GM18858 (cell line): ENCODE measurements at regions not wholly inside any gene's neighbourhood (a gene's known extent, or its start where the extent isn't known, plus 50 kb on each side); places are given as distances from the start of the nearest gene placed in this dataset.

ENCODE experiments used
- ATAC-seq: cut with Tn5 transposase; IDR thresholded peaks from one replicate; pipeline ENCODE4 v1.9.1; 2021; ENCODE audit not compliant: unreplicated experiment

DNA sequence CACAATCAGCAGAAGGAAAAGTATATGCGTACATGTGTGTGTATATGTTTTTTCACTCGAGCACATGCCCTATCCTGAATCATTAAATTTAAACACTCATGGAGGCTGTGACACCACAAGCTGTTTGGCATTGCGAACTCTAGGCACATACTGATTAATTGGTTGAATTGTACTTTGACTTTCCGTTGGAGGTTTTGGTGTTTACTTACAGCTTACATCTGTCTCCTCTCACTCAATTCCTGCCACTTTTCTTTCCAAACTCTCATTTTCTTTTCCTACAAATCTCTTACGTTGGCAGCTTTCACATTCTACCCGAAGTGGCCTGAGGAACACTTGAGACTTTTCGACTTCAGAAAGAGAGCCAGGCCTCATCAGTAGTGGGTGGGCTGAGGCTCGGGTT lies 434.1 kb upstream of the SEMA6D start:
- ATAC-seq, result no peak

DNA sequence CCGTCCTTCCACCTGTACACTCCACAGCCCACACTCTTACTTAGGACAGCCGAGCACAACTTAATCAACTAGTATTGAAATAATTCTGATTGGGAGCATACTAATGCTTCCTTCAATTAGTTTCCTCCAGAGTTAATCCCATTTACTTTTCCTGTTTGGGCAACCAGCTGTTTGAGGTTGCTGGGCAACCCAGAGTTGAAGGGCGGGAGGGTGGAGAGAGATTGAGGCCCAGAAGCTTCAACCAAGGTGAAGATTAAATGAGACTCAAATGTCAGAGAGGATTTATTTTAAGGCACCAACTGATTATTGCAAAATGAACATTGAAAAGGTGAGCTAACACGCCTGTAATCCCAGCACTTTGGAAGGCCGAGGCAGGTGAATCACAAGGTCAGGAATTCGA lies 428.5 kb upstream of the SEMA6D start:
- no peak for ATAC-seq

DNA sequence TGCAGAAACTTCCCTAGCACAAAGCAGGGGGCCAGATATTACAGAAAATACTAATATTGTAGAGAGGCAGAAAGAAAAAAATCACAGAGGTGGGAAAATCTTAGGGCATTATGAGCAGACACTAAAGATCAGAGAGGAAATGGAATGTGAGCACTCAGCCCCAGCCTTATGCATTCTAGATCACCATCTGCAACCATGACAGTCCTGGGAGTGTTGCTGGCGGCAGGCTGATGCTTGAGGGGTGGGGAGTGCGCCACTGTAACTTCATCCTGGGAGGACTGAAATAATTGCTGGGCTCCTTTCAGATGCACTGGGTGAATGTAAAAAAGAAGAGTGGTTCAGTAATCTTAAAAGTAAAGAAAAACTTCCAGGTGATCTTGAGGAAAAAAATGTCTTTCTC lies 427.6 kb upstream of the SEMA6D start:
- ATAC-seq, result no peak

DNA sequence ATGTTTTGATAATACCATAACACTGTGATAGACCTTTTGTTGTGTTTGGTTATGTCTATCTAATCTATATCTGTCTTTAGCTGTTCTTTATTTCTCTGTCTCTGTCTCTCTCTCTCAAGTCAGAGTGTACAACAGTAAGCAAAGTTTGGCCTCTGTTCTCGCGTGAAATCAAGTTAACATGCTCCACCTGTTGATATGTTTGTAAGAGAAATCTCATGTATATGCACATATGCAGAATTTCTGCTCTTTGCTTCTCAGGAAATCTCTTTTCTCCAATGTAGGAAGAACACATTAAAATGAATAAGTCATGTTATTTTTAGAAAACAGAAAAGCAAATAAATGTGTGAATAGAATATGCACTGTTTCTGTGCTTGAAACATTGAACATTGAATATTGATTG lies 425.5 kb upstream of the SEMA6D start:
- ATAC-seq, result no peak

DNA sequence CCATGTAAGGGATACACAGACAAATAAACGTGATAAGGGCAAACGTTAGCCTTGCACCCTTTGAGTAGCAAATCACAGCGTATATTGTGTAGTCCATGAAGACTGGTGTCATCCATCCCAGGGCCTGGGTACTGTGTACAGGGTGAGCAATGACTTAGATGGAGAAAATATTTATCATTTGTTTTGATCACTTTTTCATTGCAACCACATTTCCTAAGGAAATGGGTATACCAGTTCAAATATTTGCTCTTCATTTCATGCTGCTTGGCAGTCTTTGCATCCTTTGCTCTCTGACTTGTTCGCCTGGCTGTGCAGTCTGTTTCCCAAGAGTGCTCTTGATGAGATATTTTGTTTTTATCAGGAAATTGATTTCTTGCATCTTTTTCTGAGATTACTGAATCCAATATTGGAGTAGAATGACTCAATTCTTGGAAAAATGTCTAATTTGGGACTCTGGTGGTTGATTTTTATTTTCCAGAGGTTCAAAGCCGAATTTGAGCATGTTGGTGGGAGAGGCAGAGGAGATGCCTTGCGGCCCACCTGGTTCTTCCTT lies 424.6 kb upstream of the SEMA6D start:
- ATAC-seq, result no peak

DNA sequence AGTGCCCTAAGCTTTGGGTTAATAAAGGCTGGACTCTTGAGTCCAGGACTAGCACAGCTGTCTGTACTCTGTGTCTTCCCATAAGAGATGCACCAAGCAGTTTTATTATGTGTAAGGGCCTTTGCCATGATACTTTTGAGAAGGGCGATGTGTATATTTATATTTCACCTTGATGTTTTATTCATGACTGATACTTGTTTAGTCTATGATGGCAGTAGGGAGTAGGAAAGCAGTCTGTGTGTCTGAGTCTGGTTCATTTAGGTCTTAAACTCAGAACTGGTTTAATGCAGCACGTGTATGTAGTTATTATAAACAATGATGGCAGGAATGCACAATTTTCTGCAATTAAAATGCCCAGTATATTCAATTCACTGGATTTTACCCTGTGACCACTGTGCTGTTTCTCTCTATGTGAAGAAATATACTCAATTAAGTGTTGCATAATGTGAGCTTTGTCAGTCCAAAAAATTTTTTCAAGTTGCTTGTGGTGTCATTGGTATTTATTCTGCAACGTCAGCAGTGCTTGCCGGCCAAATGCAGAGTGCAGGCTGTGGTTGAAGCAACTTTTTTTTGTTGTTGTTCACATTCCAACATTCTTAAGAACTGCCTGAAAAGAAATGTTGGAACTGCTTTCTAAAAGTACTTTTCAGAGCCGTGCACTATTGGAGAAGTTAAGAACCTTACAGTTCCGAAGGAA lies 423.7 kb upstream of the SEMA6D start:
- ATAC-seq, result no peak

DNA sequence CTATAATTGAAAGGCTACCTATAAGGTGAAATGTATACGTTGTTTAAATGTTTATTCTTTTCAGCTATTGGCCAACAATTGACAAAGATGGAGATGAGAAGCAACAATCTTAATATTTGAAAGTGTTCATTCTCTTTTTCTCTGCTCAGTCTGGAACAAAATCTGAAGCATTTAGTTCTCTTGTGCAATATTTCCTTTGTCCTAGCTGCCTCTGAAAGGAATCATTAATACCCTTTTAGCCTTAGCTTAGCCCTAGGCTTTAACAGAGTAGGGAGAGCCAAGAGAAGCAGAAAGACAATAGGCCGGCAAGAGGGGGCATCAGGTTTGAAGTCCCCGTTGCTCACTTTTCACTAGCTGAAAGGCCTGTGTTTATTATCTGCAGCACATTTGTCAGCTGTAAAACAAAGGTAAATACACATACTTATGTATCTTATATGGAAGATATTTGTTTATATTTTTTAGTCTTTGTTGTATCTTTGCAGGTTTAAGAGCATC lies 422.5 kb upstream of the SEMA6D start:
- ATAC-seq, result no peak

DNA sequence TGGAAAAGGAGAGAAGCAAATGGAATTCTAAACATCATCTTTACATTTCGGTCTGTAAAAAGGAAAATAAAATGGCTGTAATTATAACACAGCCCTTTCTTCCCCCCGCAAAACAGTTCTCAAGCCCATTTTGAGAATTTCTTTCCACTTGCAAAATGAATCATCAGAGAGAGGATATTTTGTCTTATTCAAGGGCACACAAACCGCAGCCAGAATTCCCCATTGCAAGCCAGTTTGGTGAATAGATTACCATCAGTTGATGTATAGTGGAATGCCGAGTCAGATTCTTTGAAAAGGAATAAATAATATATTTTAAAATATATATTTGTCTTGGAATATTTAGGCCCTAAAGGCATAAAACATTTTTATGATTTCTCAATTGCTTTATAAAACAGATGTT lies 420.4 kb upstream of the SEMA6D start:
- no peak for ATAC-seq

DNA sequence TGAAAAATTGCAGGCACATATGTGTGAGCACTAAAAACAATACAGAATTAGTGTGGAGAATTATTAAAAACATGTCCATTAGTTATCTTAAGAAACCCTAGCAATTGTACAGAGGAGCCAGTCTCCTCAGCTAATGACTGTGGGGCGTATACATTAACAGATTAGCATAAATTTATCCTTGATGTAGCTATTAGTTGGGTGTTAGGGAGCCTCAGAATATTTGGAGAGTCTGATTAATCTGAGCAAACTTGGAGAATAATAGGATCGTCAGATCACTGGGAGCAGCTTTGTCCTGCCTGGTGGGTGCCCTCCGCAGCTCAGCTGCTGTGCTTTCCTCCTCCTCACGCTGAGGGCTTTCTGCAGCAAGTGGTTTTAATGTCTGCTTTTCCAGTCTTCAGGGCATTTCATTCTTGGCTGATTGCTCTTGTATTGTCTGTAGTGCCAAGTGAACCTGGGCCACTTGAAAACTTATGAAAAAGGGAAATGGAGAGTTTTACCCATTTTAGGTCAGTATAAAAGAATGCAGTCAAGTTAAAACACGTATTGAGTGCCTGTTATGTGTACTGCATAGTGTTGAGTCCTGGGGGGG lies 417.4 kb upstream of the SEMA6D start:
- ATAC-seq, result no peak

DNA sequence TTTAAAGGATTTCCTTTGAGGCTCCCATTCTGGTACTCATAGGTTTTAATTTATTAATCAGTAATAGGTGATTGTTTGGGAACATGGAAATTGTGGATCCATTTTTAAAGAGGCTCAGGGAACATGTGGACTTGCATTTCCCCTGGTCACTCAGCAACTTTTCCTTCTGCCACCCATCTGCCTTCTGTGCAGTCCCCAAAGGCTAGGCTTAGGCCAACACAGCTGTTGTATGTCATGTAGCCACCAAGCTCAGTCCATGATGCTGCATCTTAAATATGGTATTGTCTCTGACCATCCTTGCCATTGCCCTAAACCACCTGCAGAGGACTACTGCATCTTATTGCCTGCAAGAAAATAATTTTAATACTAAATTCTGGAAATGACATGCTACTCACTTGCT lies 416.7 kb upstream of the SEMA6D start:
- ATAC-seq, result no peak

DNA sequence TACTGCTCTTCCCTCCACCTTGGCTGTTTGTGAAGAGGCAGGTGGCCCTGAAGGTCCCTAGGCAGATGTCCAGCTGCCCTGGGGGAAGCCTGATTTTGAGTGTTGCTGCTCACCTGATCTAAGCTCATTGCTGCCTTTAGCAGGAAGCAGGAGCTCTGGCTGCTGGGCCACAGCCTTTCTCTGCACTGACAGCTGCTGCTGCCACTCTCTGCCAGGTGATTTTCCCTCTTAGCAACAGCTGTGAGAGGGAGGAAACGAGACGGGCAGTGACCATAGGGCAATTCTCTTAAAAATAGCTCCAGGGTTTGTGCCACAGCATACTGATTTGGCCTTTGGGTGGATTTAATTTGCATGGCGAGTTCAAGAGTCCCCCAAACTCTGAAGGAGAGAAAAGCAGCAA lies 415.8 kb upstream of the SEMA6D start:
- no peak for ATAC-seq

DNA sequence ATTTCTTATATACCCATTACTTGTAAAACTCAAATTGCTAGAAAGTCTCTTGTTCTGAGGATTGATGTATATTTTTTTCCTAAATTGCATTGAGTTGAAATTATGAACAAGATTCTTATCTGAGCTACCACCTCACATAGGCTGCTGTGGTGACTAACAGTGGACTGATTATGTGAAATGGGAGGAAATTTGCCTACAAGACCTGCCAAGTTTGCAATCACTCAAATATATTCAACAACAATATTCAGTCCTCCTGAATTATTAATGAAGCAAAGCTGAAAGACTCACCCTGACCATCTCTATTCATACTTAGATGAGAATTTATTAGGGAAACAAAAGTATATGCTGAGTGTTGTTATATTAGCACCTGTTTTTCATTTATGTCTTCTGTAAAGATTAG lies 412.6 kb upstream of the SEMA6D start:
- no peak for ATAC-seq

DNA sequence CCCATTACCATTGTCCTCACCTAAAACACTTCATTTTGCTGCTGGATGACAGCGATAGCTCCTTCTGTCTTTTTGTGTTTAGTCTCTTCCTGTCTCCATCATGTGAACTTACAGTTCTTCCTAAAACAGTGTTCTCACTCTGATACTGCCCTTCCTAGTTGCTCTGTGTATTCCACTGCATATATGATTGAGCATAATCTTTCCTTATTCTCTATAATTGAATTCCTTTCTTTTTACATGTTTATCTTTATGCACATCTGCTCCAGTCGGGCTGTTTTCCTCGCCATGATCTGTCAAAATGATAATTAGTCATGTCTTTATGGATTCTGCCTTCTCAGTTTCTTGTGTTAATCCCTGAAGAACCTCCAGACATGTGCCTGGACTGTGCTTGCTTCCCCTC lies 405.1 kb upstream of the SEMA6D start:
- ATAC-seq, result no peak

DNA sequence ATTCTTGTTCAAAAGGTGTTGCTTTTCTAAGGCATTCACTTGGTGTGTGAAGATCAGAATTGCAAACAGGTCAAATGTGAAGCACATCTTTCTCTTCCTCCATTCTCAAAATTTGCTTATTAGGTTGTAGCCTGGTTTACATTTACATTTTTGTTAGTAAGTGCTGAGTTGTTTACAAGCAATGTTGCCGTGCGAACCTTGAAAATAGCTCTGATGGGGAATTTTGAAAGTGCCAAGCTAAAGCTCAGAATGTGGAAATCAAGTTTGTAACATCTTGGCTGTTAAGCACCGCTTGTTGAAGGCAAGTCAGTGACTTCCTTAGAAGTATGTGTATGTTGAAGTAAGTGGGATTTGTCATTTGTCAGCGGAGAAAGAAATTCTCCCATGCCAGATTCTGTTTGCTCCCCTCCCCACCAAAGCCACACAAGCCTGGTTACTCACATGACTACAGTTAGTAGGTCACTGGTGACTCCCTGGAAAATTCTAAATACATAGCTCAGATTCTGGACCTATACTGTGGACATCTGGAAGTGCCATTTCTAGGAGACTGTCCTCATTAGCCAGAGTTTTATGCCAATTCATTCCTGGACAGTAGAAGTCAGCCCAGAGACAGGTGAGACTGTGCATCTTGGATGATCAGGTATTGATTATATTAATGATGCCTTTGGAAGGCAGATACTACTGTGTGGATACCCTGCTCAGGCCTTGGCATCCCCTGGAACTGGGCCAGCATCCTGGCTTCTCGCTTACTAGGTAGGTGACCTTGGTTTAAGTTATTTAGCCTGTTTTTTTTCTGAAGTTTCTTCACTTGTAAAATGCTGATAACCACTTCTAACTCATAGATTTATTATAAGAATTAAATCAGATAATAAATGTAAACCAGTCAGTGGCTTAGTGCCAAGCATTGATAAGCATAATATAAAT lies 390.6 kb upstream of the SEMA6D start:
- no peak for ATAC-seq

DNA sequence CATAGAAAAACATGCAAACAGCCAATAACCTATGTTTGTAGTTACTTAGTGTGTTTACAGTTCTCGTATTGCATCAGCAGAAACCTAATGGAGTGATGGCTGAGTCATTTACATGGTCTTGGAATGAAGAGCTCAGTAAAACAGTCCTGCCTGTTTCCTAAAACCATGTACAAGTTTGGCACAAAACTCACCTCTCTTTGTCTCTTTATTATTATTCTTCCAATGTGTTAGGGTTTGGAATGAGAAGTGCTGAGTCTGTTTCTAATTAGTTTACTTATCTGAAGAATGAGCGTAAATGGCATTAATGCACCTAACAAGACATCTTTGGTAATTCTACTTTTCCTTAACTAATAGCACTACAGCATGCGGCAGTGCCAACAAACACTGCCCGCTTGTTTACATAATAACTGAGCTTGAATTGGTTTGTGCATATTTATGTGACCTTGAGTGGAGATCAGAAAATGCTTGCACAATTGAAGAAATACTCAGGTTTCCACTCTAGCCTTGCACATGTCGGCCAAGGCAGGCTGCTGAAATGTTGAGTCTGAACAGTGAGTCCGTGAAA lies 385.4 kb upstream of the SEMA6D start:
- ATAC-seq, result no peak

DNA sequence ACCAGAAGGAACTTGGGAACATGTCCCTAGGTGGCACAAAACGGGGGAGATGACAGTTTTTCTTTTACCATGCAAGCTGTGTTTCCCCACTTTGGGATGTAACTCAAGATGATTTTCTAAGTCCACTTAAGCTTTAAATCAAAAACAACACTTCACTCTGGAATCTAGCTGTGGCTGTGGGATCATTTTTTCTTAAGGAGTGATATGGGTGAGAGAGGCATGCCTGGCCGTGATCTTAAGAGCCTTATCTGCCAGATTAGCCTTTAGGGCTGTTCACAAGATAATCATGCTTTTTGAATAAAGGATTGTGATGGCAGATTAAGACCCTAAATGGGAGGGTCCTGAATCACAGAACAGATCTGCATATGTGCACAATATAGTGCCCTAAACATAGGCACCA lies 384.8 kb upstream of the SEMA6D start:
- no peak for ATAC-seq

DNA sequence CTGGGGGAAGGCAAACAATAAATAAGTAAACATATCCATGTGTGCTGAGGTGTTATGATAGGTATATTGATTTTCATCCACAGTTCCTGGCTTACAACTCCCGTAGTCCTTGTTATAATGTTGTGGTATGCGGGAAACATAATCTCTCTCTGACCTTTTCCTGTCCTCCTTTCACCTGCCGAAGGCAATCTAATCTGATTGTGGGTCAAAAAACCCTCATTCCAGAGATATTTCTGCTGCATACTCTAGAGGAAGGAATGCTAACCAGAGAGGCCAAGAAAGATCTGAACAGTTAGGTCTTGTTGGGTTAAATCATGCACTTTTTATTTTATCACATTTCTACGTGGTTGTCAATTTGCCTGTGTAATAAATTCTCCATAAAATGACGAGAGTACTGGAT lies 383.6 kb upstream of the SEMA6D start:
- no peak for ATAC-seq

DNA sequence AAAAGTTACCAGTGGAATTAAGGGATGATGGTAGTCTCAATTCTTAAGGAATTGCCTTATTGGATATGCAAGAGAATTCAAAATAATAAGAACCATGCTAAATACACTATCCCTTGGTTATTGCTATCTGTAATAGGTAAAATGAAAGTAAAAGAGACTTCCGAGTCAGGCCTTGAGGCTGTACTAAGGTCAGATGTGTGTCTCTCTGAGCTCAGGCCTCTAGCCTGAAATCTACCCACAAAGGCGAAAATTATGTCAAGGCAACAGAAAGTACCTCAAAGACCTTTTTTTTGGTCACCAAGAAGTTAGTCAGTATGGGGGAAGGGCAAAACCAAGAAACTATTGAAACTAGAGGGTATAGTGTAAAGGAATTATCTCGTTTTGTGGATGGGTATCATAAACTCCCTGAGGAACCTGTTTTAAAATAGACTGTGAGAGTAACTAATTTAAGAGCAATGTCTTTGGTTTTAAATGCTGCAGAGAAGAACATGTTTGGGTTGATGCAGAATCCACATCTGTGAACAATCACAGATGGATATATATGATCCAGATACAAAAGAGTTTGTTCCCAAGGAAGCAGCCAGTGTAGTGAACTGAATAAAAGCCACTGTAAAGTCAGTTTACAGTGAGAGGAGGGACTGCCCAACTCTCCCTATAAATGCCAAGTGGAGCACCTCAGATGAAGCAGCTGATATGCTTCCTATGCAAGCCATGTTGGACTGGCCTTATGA lies 382.3 kb upstream of the SEMA6D start:
- no peak for ATAC-seq

DNA sequence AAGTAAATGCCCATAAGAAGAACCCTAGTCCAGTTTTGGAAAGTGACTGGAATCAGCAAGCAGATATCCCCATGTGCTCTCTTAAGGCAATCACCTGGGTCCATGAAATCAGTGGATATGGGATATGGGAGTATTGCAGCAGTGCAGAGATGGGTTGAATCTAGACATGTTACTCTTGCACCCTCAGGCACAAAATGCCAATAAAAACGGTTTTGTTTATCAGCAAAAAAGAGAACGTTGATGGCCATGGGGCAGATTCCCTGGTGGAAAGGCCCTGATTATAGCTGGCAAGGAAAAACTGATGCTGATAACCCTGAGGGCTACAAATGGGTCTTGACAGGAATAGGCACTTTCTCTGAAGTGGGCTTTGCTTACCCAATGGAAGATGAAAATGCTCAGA lies 380.2 kb upstream of the SEMA6D start:
- ATAC-seq, result no peak

DNA sequence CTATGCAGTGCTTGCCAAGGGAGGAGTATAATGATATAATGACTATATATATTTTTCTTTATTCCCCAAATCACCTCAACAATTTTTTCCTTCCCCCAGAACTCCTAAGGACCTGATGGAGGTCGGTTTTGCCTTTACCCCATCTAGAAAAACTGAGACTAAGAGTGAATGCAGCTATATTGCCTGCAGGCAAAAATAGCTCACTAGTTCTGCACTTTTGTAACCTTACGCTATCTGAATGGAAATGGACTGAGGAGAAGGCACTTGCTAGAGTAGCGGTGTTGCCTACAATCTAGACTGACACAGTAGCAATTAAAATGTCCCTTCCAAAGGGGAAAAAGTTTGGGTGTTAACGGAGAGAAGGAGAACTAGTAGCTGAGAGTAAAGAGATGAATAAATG lies 379.5 kb upstream of the SEMA6D start:
- ATAC-seq, result no peak

DNA sequence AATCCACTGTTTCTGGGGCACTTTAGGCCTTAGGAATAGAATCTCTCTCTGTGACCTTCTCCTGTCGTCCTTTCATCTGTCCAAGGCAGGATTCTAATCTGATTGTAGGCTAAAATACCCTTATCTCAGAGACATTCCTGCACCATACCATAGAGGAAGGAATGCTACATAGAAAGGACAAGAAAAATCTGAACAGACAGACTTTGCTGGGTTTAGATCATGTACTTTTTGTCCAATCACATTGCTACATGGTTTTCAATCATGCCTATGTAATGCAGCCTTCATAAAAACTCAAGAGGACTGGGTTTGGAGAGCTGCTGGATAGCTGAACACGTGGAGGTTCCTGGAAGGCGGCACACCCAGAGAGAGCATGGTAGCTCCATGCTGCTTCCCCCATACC lies 378.5 kb upstream of the SEMA6D start:
- ATAC-seq, result no peak
